ENCODE measurements at regions not wholly inside any gene's neighbourhood (a gene's known extent, or its start where the extent isn't known, plus 50 kb on each side); places are given as distances from the start of the nearest gene placed in this dataset.

GRCh38 chr10:78526347-78526746 lies 492.7 kb downstream of the RPS24 start:
- Histone ChIP-seq H3K79me2 (ENCODE audit: insufficient read depth) (no peaks in the 10 kb centered on the region), H3K4me3 (ENCODE audit: low read depth in 2 of 2, low read length in 1 of 2) (no peak overlapping the region), H3K27ac (ENCODE audit: low read depth in 2 of 2, low read length in 1 of 2) (no peak overlapping the region), H3K9me2 (no peaks in the 10 kb centered on the region), H3K36me3 (replicated peaks in 1 of 2; ENCODE audit: control insufficient read depth in 1 of 2, insufficient read depth in 2 of 2, low read length in 1 of 2) (no peaks in the 10 kb centered on the region), H3K9me3 (no peaks in the 10 kb centered on the region), H4K20me1 (ENCODE audit: insufficient read depth) (no peaks in the 10 kb centered on the region), H3K4me1 (ENCODE audit: control insufficient read depth in 1 of 2, insufficient read depth in 2 of 2, low read depth in 1 of 2, low read length in 1 of 2) (peaks cover 0 to 12% of the 10 kb centered on the region in 2 experiments; a peak in 2 of 4 replicates), H3F3A (replicated peaks; ENCODE audit: insufficient read depth) (no peaks in the 10 kb centered on the region), H2AFZ (ENCODE audit: low read depth) (no peak overlapping the region), H3K4me2 (no peak overlapping the region), H3K9ac (no peak overlapping the region), H3K27me3 (ENCODE audit: insufficient read depth) (no peaks in the 10 kb centered on the region)
- WGBS (ENCODE audit: low lambda C conversion rate): 67% methylated on average over 3 of the region's 3 CpGs
- CTCF ChIA-PET: interaction anchor here (1.1 to 1.3 kb wide), 3 partner anchors 16 to 74 kb away, joined by 3 read pairs; no protein-coding TSS in a partner anchor
- POLR2A ChIA-PET: no interaction called here
- TF ChIP-seq MEF2A (IDR thresholded peaks at IDR 0.05; ENCODE audit: borderline replicate concordance, low read depth) (no peak), RCOR1 (IDR thresholded peaks at IDR 0.05; ENCODE audit: low read length) (no peak), FOSL2 (IDR thresholded peaks at IDR 0.05; ENCODE audit: borderline replicate concordance, low read depth) (no peak), NFIC (IDR thresholded peaks at IDR 0.05; ENCODE audit: borderline replicate concordance) (no peak), RFX5 (IDR thresholded peaks at IDR 0.05; ENCODE audit: low read length) (no peak), GABPA (IDR thresholded peaks at IDR 0.05; ENCODE audit: low read depth) (no peak), MXI1 (IDR thresholded peaks at IDR 0.05; ENCODE audit: low read depth, low read length) (no peak), SMC3 (IDR thresholded peaks at IDR 0.05; ENCODE audit: low read depth, low read length) (no peak), EZH2phosphoT487 (IDR thresholded peaks at IDR 0.05; ENCODE audit: borderline replicate concordance, low read depth) (no peak), EP300 (IDR thresholded peaks at IDR 0.05; ENCODE audit: borderline replicate concordance in 1 of 2, low read depth in 1 of 2, low read length in 1 of 2) (no peak), TEAD4 (IDR thresholded peaks at IDR 0.05; ENCODE audit: borderline replicate concordance, insufficient read depth) (no peak), TAF1 (IDR thresholded peaks at IDR 0.05; ENCODE audit: borderline replicate concordance, low read depth, low read length) (no peak), TCF12 (IDR thresholded peaks at IDR 0.05) (no peak), FOXM1 (IDR thresholded peaks at IDR 0.05; ENCODE audit: low read depth) (no peak), YY1 (IDR thresholded peaks at IDR 0.05; ENCODE audit: low read depth) (no peak), REST (IDR thresholded peaks at IDR 0.05; ENCODE audit: low read depth, low read length) (no peak)
- DNase-seq: no peak

- H3K9me3 ChIP-seq: no peaks in the 10 kb centered on the region
- no peak for DNase-seq
- H3K9me2 ChIP-seq: no peaks in the 10 kb centered on the region
- TF ChIP-seq SMC3 (IDR thresholded peaks at IDR 0.05; ENCODE audit: low read depth, low read length) (no peak), MEF2A (IDR thresholded peaks at IDR 0.05; ENCODE audit: borderline replicate concordance, low read depth) (no peak), IRF3 (IDR thresholded peaks at IDR 0.05; ENCODE audit: low read depth, low read length) (no peak)
- H3K4me2 ChIP-seq: no peak overlapping the region
- H3K4me3 ChIP-seq (ENCODE audit: low read depth in 2 of 2, low read length in 1 of 2): no peak overlapping the region
- no peak overlapping the region for H2AFZ ChIP-seq (ENCODE audit: low read depth)
- WGBS (ENCODE audit: low lambda C conversion rate): 74% methylated on average over 7 of the region's 10 CpGs
- no peaks in the 10 kb centered on the region for H3F3A ChIP-seq (replicated peaks; ENCODE audit: insufficient read depth)
- peaks cover 0 to 14% of the 10 kb centered on the region in 2 experiments; a peak in 2 of 4 replicates for H3K4me1 ChIP-seq (ENCODE audit: control insufficient read depth in 1 of 2, insufficient read depth in 2 of 2, low read depth in 1 of 2, low read length in 1 of 2)
- H3K27ac ChIP-seq (ENCODE audit: low read depth in 2 of 2, low read length in 1 of 2): no peak overlapping the region
- H3K79me2 ChIP-seq (ENCODE audit: insufficient read depth): no peaks in the 10 kb centered on the region
- no peaks in the 10 kb centered on the region for H4K20me1 ChIP-seq (ENCODE audit: insufficient read depth)
- CTCF ChIA-PET: no interaction called here
- POLR2A ChIA-PET: no interaction called here
- no peaks in the 10 kb centered on the region for H3K36me3 ChIP-seq (replicated peaks in 1 of 2; ENCODE audit: control insufficient read depth in 1 of 2, insufficient read depth in 2 of 2, low read length in 1 of 2)
- no peaks in the 10 kb centered on the region for H3K27me3 ChIP-seq (ENCODE audit: insufficient read depth)
- H3K9ac ChIP-seq: no peak overlapping the region
These were observed 493.6 kb downstream of the RPS24 start for GRCh38 chr10:78527296-78527695.
